ENCODE measurements at regions not wholly inside any gene's neighbourhood (a gene's known extent, or its start where the extent isn't known, plus 50 kb on each side); places are given as distances from the start of the nearest gene placed in this dataset.

GRCh38 chr6:167541544-167541943, 216.7 kb downstream of the TTLL2 start:
- H3K9me3 ChIP-seq (ENCODE audit: insufficient read depth, low read length, severe bottlenecking), result no peaks in the 10 kb centered on the region
- DNase-seq, result no peak
- no peak overlapping the region for H3K4me2 ChIP-seq (ENCODE audit: insufficient read depth, low read length)
- ATAC-seq (ENCODE audit: insufficient read depth, low read depth), result no peak
- H3K27ac ChIP-seq (ENCODE audit: low read length), result no peak overlapping the region
- no peaks in the 10 kb centered on the region for H3K79me2 ChIP-seq (ENCODE audit: insufficient read depth, low read length)
- H3K4me1 ChIP-seq (ENCODE audit: insufficient read depth, low read length), result no peaks in the 10 kb centered on the region
- no peaks in the 10 kb centered on the region for H4K20me1 ChIP-seq (ENCODE audit: insufficient read depth, low read length)
- H2AFZ ChIP-seq (ENCODE audit: low read depth, low read length), result no peak overlapping the region
- H3K4me3 ChIP-seq (ENCODE audit: low read depth in 1 of 2, low read length in 2 of 2), result no peak overlapping the region
- TF ChIP-seq CTCF (IDR thresholded peaks at IDR 0.05; ENCODE audit: borderline replicate concordance, extremely low read depth, low read length, poor library complexity, severe bottlenecking) (no peak), EZH2 (IDR thresholded peaks at IDR 0.05; ENCODE audit: borderline replicate concordance, low read depth, low read length, severe bottlenecking) (no peak)
- no peaks in the 10 kb centered on the region for H3K27me3 ChIP-seq (ENCODE audit: insufficient read depth, low read length, poor library complexity)
- no peaks in the 10 kb centered on the region for H3K36me3 ChIP-seq (ENCODE audit: insufficient read depth, low read length)
- no peak overlapping the region for H3K9ac ChIP-seq (ENCODE audit: low read depth, low read length)

GRCh38 chr6:167543602-167544497, 219.0 kb downstream of the TTLL2 start:
- H3K4me1 ChIP-seq (ENCODE audit: insufficient read depth, low read length), result no peaks in the 10 kb centered on the region
- H2AFZ ChIP-seq (ENCODE audit: low read depth, low read length), result no peak overlapping the region
- H3K9ac ChIP-seq (ENCODE audit: low read depth, low read length), result no peak overlapping the region
- no peaks in the 10 kb centered on the region for H3K36me3 ChIP-seq (ENCODE audit: insufficient read depth, low read length)
- H4K20me1 ChIP-seq (ENCODE audit: insufficient read depth, low read length), result no peaks in the 10 kb centered on the region
- TF ChIP-seq EZH2 (IDR thresholded peaks at IDR 0.05; ENCODE audit: borderline replicate concordance, low read depth, low read length, severe bottlenecking) (no peak), CTCF (IDR thresholded peaks at IDR 0.05; ENCODE audit: borderline replicate concordance, extremely low read depth, low read length, poor library complexity, severe bottlenecking) (no peak)
- H3K9me3 ChIP-seq (ENCODE audit: insufficient read depth, low read length, severe bottlenecking), result no peaks in the 10 kb centered on the region
- DNase-seq (no peak), ATAC-seq (ENCODE audit: insufficient read depth, low read depth) (no peak)
- H3K79me2 ChIP-seq (ENCODE audit: insufficient read depth, low read length), result no peaks in the 10 kb centered on the region
- H3K4me2 ChIP-seq (ENCODE audit: insufficient read depth, low read length), result no peak overlapping the region
- no peak overlapping the region for H3K4me3 ChIP-seq (ENCODE audit: low read depth in 1 of 2, low read length in 2 of 2)
- H3K27me3 ChIP-seq (ENCODE audit: insufficient read depth, low read length, poor library complexity), result no peaks in the 10 kb centered on the region
- H3K27ac ChIP-seq (ENCODE audit: low read length), result no peak overlapping the region

GRCh38 chr6:167546611-167547327, 221.9 kb downstream of the TTLL2 start:
- Histone ChIP-seq H4K20me1 (ENCODE audit: insufficient read depth, low read length) (no peaks in the 10 kb centered on the region), H3K9me3 (ENCODE audit: insufficient read depth, low read length, severe bottlenecking) (no peaks in the 10 kb centered on the region), H3K4me1 (ENCODE audit: insufficient read depth, low read length) (no peaks in the 10 kb centered on the region), H3K36me3 (ENCODE audit: insufficient read depth, low read length) (no peaks in the 10 kb centered on the region), H3K4me3 (ENCODE audit: low read depth in 1 of 2, low read length in 2 of 2) (no peak overlapping the region), H3K27ac (ENCODE audit: low read length) (no peak overlapping the region), H3K9ac (ENCODE audit: low read depth, low read length) (no peak overlapping the region), H2AFZ (ENCODE audit: low read depth, low read length) (no peak overlapping the region), H3K79me2 (ENCODE audit: insufficient read depth, low read length) (no peaks in the 10 kb centered on the region), H3K27me3 (ENCODE audit: insufficient read depth, low read length, poor library complexity) (no peaks in the 10 kb centered on the region), H3K4me2 (ENCODE audit: insufficient read depth, low read length) (no peak overlapping the region)
- ATAC-seq (ENCODE audit: insufficient read depth, low read depth), result no peak
- DNase-seq, result no peak
- TF ChIP-seq EZH2 (IDR thresholded peaks at IDR 0.05; ENCODE audit: borderline replicate concordance, low read depth, low read length, severe bottlenecking), result no peak
- no peak for TF ChIP-seq CTCF (IDR thresholded peaks at IDR 0.05; ENCODE audit: borderline replicate concordance, extremely low read depth, low read length, poor library complexity, severe bottlenecking)
